ENCODE measurements at regions not wholly inside any gene's neighbourhood (a gene's known extent, or its start where the extent isn't known, plus 50 kb on each side); places are given as distances from the start of the nearest gene placed in this dataset.
"Not testable (repeated sequence)": the region's sequence is repeated elsewhere in the genome, so short reads cannot be mapped to it uniquely, and the experiment has no call there.

DNA sequence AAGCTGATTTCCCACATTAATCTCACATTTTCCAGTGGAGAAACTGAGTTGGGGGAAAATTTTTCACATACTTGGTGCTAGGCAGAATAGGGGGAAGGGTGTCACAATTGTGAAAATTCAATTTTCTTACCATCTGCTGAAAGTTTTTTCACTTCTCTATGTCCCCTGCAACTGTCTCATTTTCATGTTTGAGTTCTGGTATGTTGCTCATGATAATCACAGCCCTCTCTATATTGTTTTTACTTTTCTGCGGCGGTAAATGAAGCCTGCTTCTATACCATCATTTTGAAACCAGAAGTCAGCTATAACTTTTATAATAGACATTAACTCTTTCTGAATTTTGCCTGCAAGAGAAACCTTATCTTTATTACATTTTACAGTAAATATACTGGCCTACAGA is 1664.5 kb downstream of the EFNA5 start:
- no peak for DNase-seq (ENCODE audit: low spot score)

DNA sequence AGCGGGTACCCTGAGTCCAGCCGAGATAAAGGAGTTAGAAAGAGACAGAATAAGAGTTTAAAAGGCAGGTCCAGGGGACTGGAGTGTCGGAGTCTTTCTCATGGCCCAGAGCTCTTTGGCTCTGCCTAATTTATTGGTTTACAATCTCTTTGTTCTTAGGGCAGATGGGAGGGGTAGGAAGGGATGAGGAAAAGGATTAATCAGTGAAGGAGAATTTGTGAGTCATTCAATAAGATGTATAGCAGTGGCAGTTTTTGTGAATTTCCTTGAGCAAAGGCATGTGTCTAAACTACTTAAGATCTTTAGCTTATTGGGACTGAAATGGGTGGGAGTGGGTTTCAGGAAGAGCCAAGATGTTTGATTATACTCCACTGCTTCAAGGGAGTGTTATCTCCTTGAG is 1671.7 kb downstream of the EFNA5 start:
- not testable (repeated sequence) for DNase-seq (ENCODE audit: low spot score)

DNA sequence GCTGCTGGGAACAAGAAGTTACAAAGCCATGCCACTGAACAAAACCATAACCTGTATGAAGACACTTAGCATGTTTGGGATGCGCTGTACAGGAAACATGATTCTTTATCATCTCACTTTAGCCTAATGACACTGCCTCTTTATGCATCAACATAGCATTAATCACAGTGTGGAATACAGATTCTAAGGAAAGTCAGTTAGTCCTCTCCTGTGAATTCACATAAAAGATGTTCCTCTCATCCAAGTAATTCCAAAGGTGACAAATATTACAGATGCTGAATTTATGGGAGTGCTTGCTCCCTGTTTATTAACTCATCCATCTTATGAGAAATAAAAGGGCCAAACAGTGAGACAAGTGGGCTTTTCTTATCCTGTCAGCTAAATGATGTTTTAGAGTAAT is 1677.7 kb downstream of the EFNA5 start:
- no peak for DNase-seq (ENCODE audit: low spot score)

DNA sequence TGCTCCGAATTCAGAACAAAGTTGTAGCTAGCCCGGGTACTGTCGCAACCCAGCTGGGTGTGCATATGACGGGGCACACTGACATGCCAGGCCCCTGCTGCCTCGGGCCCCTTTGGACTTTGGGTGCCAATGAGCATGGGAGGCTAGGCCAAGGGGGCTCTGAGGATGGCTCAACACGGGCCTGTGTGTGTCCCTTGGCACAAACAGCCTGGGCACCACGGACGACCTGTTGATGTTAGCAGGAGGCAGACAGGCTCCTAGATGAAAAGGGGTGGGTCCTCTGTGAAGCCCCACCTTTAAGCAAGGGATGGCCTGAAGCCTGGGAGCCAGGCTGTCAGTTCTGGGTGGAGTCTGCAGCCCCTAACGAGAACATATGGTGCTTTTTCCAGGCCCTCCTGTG is 1688.2 kb downstream of the EFNA5 start:
- no peak for DNase-seq (ENCODE audit: low spot score)

DNA sequence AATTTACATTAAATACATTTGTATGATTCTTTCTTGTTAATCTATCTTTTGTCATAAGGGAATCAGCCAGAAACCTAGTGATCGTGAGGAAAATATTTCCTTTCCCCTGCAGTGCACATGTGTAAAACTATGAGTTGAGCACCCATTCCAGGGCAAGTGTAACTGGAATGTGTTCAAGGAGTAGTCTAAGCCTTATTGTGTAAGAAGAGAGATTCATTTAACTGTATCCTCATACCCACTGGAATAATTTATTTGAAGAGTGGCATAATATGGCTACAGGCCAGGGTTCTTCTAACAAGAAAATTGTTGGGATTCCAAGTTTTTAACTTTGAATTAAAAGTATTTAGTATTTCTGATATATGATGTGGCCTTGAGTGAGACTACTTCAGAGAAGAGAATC is 1692.7 kb downstream of the EFNA5 start:
- DNase-seq (ENCODE audit: low spot score): no peak

DNA sequence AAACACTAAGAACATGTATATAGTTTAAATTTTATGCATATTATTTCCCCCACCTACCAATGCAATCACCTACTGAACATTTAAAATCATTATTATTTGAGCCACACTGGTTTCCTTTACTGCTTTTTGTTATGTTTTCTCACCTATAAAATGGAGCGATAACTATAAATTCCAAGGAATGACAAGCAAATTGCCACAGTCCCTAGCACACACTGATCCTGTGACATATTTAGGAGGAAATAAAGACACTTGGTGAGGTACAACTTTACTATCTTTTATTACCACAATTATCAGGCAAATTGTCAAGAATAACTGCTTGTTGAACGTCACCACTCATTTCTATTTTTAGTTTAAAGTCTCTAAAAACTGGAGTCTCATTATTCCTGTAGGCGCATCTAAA is 1693.6 kb downstream of the EFNA5 start:
- no peak for DNase-seq (ENCODE audit: low spot score)

DNA sequence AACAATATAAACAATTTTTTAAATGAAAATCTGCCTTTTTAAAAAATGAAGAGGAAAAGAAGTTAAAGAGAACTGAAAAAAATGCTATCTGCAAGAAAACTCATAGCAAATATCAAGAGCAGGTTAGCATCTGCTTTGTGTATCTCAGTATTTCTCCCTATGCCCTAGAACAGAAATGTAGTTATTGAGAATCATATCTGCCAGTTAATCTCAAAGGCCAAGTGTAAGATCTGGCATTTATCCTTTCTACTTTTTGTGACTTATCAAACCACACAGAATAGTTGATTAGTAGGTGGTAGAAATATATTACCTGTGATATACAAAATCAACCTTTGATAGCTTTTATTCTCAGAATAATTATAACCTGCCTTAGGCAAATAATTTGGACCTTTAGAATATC is 1699.8 kb downstream of the EFNA5 start:
- DNase-seq (ENCODE audit: low spot score): no peak

DNA sequence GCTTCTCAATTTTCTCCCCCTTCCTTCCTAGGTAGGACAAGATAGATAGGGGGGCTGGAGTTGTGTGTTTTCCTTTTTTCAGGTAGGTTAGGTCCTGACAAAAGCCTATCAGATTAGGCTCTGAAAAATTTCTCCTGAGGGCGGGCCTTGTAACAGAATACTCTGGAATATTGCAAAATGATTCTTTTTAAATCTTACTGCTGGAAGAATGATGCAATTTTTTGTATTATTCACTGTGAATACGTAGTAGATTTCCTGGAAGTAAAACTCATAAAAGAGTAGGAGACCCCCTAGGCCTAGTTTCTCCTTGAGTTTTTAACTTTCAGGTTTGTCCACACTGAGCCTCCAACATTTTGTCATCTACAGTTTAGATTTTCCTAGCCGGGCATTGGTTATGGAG is 1701.8 kb downstream of the EFNA5 start:
- DNase-seq (ENCODE audit: low spot score): no peak

DNA sequence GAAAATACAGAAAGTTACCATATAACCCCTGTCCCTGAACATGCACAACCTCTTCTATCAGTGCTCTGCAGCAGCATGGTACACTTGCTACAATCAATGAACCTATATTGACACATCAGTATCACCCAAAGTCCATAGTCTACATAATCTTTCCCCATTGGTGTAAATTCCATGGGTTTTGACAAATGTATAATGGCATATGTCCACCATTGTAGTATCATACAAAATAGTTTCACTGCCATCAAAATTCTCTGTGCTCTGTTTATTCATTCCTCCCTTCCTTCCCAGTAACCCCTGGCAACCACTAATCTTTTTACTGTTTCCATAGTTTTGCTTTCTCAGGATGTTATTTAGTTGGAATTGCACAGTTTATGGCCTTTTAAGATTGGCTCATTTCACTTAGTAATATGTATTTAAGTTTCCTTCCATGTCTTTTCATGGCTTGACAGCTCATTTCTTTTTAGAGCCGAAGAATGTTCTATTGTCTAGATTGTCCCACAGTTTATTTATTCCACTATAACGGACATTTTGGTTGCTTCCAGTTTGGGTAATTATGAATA is 1707.0 kb downstream of the EFNA5 start:
- no peak for DNase-seq (ENCODE audit: low spot score)

DNA sequence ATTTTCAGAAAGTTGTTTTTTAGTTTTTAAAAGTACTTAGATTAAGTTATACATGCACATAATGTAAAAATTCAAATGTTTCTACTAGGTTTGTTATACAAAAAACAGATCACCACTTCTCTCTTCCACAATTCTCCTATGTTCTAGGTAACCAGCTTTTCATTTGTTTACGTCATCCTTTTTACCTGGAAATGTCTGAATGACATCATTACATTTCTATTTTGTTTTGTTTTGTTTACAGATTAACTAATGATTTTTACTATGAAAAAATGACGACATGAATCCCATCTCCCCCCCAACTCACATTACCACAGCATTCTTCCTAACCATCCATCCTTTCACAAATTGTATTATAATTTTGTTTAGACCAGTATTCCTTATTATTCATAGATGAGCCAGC is 1709.2 kb downstream of the EFNA5 start:
- no peak for DNase-seq (ENCODE audit: low spot score)

DNA sequence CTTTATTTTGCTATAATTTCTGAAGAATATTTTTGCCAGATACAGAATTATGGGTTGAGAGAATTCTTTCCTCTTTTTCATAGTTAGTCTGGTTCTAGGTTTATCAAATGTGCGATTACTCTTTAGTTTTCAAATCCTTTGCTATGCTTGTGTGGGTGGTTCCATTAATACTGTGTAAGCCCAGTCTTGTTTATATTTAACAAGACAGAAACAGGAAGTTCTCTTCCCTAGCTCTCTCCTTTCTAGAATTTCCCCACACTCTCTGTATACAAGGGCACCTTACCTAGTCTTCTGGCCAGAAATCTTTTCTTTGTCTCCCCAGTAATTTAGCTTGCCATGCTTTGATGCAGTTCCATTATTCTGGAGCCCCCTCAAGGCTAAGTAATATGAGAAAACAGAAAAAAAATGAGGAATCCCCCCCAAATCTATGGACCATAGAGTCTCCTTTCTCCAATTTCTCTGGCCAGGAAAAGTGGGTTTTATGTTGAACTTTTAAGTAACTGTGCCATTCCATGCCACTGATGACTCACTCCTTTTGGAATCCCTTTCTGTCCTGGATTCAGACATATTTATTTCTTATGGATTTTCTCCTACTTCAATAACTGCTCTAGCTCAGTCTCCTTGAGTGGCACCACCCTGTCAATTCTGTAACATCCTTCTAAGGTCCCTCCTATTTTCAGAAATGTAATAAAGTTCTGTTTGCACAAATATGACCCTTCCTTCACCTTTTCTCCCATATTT is 1714.1 kb downstream of the EFNA5 start:
- DNase-seq (ENCODE audit: low spot score): no peak

DNA sequence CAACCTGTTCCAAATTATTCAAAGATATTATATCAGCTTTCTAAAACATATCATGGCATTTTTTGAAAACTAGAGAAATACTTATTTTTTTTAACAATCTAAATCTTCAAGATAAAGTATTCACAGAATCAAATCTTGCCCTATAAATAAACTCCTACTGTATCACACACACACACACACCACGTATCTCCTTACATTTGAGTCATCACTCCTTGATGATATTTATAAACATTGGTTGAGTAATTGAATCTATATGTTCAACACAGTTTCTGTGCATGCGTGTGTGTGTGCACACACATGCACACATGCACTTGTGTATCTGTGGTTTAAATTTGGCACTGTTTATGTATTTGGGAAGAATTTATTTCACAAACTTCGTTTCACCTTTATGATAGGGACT is 1716.4 kb downstream of the EFNA5 start:
- no peak for DNase-seq (ENCODE audit: low spot score)

DNA sequence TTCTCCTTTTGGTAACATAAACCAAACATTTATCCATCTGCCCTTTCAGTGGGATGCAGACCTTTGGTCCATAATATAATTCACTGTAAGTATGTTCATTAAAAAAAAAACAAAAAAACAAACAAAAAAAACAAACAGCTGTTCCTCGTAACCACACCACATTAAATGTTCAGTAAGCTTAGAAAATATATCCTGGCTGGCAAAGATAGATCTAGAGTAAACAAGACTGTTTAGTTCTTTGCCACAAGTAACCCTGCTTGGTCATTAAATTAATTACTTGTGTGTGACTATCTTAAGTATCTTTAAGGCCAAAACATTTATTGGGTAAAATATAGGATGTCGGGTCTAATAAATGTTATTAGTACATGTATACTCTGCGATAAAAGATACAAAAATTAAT is 1717.1 kb downstream of the EFNA5 start:
- no peak for DNase-seq (ENCODE audit: low spot score)

DNA sequence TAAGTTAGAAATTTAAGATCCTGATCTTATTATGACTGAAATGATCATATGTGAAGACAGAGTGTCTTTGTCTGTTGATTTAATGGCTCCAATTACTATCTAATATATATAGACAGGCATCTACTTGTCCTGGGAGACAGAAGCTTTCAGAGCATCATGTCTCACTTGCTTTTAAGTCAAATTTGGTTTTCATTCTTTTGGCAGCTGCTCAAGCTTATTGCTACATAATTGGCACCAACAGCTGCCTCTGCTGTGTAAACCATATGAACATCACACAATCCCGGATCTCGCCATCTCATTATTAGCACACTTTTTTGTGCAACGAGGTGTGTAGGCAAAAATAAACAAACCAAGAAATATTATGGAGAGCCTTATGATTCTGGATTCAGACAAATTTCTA is 1717.9 kb downstream of the EFNA5 start:
- DNase-seq (ENCODE audit: low spot score): no peak

DNA sequence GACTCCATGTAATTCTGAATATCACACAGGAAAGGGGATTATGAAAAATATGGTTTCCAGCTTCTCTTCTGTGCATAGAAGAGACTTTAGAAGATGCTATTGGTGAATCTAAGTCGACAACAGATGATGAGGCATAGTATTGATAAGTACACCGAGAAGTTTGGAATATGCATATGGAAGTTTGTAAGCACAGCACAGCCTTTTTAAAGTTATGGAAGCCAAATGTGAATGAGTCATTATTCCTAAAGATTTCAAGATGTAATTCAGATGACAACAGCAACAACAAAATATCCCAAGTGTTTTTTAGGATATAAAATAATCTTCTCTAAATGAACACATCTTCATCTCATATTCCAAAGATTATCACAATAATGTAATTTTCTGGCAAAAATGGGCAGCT is 1723.3 kb downstream of the EFNA5 start:
- DNase-seq (ENCODE audit: low spot score): no peak

DNA sequence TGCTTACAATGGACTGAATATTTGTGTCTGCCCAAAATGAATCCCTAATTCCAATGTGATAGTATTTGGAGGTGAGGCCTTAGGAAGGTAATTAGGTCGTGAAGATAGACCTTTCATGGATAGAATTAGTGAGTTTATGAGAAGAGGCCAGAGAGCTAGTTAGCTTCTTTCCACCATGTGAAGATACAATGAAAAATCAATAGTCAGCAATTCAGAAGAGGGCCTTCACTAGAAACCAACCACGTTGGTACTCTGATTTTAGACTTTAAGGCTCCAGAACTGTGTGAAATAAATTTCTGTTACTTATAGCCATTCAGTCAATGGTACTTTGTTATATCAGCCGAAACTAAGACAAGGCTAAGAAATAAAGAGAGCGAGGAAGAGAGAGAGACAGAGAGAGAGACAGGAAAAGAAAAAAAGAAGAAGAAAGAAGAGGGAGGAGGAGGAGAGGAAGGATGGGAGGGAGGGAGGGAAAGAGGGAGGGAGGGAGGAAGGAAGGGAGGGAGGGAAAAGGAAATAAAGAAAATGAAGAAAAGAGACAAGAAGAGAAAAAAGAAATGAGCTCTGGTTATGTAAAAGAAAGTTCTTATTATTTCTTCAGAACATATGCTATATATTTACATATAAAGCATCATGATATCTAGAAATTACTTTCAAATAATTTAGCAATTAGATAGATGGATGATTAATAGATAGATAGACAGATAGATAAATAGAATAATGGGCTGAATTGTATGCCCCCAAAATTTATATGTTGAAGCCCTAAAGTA is 1725.3 kb downstream of the EFNA5 start:
- no peak for DNase-seq (ENCODE audit: low spot score)

DNA sequence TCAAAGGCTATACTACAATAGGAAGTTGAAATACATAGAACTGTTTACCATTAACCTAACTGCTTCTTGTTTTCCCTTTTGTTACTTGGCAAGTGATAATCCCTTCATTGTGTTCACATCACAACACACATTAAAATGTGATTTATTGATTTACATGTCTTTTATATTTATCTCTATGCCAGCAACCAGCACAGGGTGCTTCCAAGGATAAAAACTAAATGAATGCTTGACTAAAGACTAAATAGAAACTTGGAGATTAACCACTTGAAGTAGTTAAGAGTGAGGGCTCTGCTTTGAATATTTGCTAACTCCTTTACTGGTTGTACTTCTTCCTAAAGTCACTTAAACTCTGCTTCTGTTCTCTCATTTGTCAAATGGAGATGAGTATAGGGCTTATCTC is 1730.6 kb downstream of the EFNA5 start:
- no peak for DNase-seq (ENCODE audit: low spot score)

DNA sequence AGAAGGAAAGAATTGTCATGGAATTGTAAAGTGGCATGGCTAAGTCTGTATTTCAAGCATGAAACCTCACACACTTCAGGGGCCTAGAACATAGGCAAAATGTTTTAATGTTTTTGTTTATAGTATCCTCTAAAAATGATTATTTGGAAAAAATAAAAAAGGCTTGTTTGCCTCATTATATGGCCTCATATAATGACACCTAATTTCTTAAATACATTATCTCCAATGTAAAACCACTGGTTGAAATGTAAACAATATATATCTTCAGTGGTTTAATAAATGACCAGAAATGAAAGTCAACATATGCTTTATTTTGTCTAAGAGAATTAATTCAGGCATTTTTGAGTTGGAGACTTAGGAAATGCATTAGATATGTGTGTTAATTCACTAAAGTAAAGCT is 1736.6 kb downstream of the EFNA5 start:
- DNase-seq (ENCODE audit: low spot score): no peak

DNA sequence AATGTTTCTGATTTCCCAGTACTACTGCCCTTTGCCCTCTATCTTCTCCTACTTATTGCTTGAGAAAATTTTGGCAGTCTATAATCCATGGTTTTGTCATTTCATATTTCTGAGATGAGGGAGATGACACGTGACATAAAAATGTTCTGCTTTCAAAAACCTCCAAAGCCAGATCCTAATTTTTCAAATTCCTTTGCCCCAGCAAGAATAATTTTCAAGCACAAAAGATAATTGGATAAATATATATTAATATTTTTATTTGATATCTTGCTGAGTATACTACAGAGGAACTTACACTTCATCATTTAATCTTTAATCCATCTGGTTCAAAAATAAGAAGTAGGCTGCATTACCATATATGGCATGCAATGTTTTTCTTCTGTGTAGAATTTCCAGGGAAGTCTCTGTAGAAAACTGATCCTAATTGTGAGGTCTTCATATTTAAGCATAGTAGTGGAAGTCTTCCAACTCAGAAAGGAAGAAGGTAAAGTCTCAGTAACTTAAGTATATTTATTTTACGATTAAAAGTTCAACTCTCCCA is 1738.8 kb downstream of the EFNA5 start:
- no peak for DNase-seq (ENCODE audit: low spot score)

DNA sequence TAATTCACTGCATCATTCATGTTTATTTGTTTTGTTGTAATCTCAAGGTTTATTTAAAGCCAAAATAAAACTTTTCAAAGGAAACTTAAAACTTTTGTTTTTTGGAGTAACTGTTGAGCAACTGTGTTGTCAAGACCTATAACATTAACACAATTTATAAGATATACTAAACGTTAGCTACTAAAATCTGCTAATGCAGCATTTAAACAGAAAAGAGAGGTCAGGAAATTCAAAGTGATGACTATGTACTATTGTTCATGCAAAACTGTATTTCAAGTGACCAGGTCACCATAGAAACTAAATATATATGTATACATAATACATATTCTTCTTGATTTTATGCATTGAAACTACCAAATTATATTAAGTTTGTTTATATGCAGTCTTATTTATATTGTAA is 1740.9 kb downstream of the EFNA5 start:
- DNase-seq (ENCODE audit: low spot score): no peak

DNA sequence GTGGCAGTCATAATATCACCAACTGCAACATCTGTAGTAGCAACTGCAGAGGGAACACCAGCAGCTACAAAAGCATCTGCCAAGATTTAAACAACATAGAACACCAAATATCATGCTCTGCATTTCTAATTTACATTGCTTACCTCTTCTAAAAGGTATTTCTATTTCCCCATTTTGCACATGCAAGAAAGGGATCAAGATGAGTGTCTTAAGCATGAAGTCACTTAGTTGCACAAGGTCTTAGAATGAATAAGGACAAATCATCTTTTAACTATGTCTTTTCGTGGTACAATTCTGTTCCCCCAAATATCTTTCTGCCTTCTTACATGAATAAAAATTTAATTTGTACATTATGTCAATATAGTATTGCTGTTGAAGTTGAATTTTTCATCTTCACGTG is 1746.4 kb downstream of the EFNA5 start:
- no peak for DNase-seq (ENCODE audit: low spot score)

DNA sequence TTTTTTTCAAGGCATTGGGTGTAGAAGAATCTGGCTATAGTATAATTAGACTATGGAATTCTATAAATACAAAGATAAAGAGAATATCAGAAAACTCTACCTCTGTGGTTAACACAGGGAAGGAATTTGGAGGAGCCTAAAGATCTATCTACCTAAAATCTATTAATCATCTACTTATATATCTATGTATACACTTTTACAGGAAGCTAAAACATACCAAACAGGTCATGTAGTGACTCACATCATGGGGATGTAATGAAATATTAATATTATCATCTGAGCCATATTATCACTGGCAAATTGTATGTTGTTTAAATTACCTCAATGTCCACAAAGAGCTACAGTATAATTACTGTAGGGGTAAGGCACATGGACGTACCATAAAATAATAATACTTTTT is 1748.2 kb downstream of the EFNA5 start:
- no peak for DNase-seq (ENCODE audit: low spot score)

DNA sequence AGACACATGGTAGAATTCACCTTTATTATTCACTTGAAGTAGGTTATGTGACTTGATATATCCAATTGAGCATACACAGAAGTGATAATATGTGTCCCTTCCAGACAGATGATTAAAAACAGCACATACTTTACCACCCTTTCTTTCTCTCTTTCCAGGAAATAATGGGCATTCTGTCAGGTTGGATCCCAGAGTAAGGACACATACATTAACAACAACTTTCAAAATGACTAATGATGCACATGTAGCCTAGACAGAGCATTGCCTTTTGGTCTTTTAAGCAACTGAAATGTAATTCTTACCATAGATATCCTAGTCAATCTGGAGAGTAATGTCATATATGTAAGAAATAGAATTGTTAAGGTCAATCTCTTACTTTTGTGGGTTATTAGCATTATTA is 1748.7 kb downstream of the EFNA5 start:
- no peak for DNase-seq (ENCODE audit: low spot score)

All from kidney capillary endothelial cell (primary cell).